ENCODE measurements at regions not wholly inside any gene's neighbourhood (a gene's known extent, or its start where the extent isn't known, plus 50 kb on each side); places are given as distances from the start of the nearest gene placed in this dataset.

DNA sequence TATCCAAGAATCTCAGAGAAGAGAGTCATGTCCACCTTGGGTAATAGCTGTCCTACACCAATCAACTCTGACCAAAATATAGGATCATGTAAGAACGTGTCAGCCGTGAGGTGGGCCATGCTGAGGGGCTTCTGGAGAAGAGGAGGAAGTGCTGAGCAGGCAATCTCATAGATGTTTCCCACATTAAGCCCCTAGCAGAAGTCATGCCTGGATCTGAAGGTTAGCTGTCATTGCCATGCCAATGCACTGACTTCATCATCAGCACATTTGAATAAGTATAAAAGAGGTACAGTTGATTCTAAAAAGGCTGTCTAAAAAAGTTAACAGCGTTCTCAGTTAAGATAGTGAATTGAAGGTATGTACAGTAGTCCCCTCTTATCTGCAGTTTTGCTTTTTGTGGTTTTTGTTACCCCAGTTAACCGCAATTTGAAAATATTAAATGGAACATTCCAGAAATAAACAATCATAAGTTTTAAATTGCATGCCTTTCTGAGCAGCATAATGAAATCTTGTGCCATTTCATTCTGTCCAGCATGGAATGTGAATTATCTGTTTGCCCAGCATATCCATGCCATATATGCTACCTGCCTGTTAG, 67.2 kb upstream of the TMEM17 start:
- Mint-ChIP-seq H3K4me1 (ENCODE audit: low read depth, unreplicated experiment) (peaks cover 23% of the 10 kb centered on the region), H3K4me3 (ENCODE audit: unreplicated experiment) (no peak overlapping the region), H3K27ac (ENCODE audit: unreplicated experiment) (no peak overlapping the region), H3K36me3 (ENCODE audit: low read depth, unreplicated experiment) (no peaks in the 10 kb centered on the region), H3K27me3 (ENCODE audit: low read depth, unreplicated experiment) (peaks cover 3% of the 10 kb centered on the region), H3K9me3 (ENCODE audit: unreplicated experiment) (no peaks in the 10 kb centered on the region)
- H3K27me3 ChIP-seq (ENCODE audit: insufficient read depth, low read length), result no peaks in the 10 kb centered on the region
- H3K27ac ChIP-seq (ENCODE audit: low read depth, low read length), result no peak overlapping the region
- no peak overlapping the region for H3K9ac ChIP-seq (ENCODE audit: low read length)
- H3K9me3 ChIP-seq (ENCODE audit: insufficient read depth, low read depth, low read length), result no peaks in the 10 kb centered on the region
- DNase-seq (ENCODE audit: low read depth) (peak; percentile 70), FAIRE-seq (no peak)
- H3K4me3 ChIP-seq (ENCODE audit: insufficient read depth, low read depth, low read length), result no peak overlapping the region
- no peak for TF ChIP-seq EZH2 (IDR thresholded peaks at IDR 0.05; ENCODE audit: insufficient read depth, low read length)
- TF ChIP-seq, protein P1, sequence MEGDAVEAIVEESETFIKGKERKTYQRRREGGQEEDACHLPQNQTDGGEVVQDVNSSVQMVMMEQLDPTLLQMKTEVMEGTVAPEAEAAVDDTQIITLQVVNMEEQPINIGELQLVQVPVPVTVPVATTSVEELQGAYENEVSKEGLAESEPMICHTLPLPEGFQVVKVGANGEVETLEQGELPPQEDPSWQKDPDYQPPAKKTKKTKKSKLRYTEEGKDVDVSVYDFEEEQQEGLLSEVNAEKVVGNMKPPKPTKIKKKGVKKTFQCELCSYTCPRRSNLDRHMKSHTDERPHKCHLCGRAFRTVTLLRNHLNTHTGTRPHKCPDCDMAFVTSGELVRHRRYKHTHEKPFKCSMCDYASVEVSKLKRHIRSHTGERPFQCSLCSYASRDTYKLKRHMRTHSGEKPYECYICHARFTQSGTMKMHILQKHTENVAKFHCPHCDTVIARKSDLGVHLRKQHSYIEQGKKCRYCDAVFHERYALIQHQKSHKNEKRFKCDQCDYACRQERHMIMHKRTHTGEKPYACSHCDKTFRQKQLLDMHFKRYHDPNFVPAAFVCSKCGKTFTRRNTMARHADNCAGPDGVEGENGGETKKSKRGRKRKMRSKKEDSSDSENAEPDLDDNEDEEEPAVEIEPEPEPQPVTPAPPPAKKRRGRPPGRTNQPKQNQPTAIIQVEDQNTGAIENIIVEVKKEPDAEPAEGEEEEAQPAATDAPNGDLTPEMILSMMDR (IDR thresholded peaks at IDR 0.05; ENCODE audit: insufficient read depth, low read depth, low read length), result no peak
- peak overlapping the region; percentile 4 for H3K4me2 ChIP-seq (ENCODE audit: low read length)
- peaks cover 24% of the 10 kb centered on the region for H3K4me1 ChIP-seq (ENCODE audit: insufficient read depth, low read length)
- H4K20me1 ChIP-seq (ENCODE audit: insufficient read depth, low read length), result no peaks in the 10 kb centered on the region
- no peak overlapping the region for H2AFZ ChIP-seq (ENCODE audit: low read depth, low read length)
- no peaks in the 10 kb centered on the region for H3K36me3 ChIP-seq (ENCODE audit: insufficient read depth, low read length)
- H3K79me2 ChIP-seq (ENCODE audit: insufficient read depth, low read length), result no peaks in the 10 kb centered on the region

DNA sequence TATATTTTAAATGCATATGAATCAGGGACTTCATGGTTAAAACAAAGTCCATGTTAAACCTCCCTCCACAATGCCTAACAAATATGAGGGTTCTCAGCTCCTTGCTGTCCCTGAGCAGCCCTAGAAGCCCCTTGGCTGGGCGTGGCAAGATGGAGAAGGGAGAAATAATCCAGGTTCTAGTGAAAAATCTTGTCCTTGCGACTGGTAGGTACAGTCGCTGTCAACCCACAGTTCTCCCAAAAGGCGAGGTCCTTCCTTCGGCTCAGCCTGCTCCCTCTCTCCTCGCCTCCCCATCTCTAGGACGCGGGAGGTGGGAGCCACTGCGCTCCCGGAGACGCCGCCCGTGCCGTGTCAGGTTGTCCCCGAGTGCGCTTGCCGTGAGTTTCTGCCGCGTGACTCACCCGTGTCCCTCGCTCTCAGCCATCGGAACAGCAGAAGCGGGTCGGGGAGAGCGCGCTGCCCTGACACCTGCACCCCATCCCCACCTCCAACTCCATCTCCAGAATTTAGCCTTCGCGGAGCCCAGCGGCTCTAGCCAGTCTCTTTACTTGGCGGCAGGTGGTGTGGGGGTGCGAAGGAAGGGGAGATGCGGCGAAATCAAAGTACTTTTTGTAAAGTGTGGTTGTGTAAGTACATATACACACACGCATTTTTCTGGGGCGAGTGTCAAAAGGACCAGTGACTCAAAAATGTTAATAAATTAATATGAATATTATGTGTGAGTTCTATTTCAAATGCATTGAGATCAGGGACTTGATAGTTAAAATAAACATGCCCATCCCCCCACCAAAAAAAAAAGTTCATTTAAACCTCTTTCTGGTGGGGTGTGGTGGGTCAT, 65.1 kb upstream of the TMEM17 start:
- no peaks in the 10 kb centered on the region for H3K36me3 Mint-ChIP-seq (ENCODE audit: low read depth, unreplicated experiment)
- no peaks in the 10 kb centered on the region for H3K9me3 Mint-ChIP-seq (ENCODE audit: unreplicated experiment)
- peaks cover 9% of the 10 kb centered on the region for H3K4me1 Mint-ChIP-seq (ENCODE audit: low read depth, unreplicated experiment)
- H3K79me2 ChIP-seq (ENCODE audit: insufficient read depth, low read length), result no peaks in the 10 kb centered on the region
- no peak overlapping the region for H3K27ac Mint-ChIP-seq (ENCODE audit: unreplicated experiment)
- H3K36me3 ChIP-seq (ENCODE audit: insufficient read depth, low read length), result no peaks in the 10 kb centered on the region
- peak overlapping the region; percentile 77 for H2AFZ ChIP-seq (ENCODE audit: low read depth, low read length)
- peak; percentile 44 for TF ChIP-seq EZH2 (IDR thresholded peaks at IDR 0.05; ENCODE audit: insufficient read depth, low read length)
- TF ChIP-seq, protein P1 (IDR thresholded peaks at IDR 0.05; ENCODE audit: insufficient read depth, low read depth, low read length), result no peak
- peak overlapping the region; percentile 6 for H3K4me3 Mint-ChIP-seq (ENCODE audit: unreplicated experiment)
- no peaks in the 10 kb centered on the region for H3K27me3 ChIP-seq (ENCODE audit: insufficient read depth, low read length)
- H3K9ac ChIP-seq (ENCODE audit: low read length), result peak overlapping the region; percentile 38
- H3K27ac ChIP-seq (ENCODE audit: low read depth, low read length), result no peak overlapping the region
- DNase-seq (ENCODE audit: low read depth) (peak; percentile 10), FAIRE-seq (no peak)
- no peaks in the 10 kb centered on the region for H4K20me1 ChIP-seq (ENCODE audit: insufficient read depth, low read length)
- peaks cover 3% of the 10 kb centered on the region for H3K27me3 Mint-ChIP-seq (ENCODE audit: low read depth, unreplicated experiment)
- H3K9me3 ChIP-seq (ENCODE audit: insufficient read depth, low read depth, low read length), result no peaks in the 10 kb centered on the region
- H3K4me2 ChIP-seq (ENCODE audit: low read length), result peak overlapping the region; percentile 84
- H3K4me1 ChIP-seq (ENCODE audit: insufficient read depth, low read length), result peaks cover 15% of the 10 kb centered on the region
- peak overlapping the region; percentile 53 for H3K4me3 ChIP-seq (ENCODE audit: insufficient read depth, low read depth, low read length)

Data from astrocyte (in vitro differentiated cells and primary cell).